ENCODE measurements at regions not wholly inside any gene's neighbourhood (a gene's known extent, or its start where the extent isn't known, plus 50 kb on each side); places are given as distances from the start of the nearest gene placed in this dataset.

DNA sequence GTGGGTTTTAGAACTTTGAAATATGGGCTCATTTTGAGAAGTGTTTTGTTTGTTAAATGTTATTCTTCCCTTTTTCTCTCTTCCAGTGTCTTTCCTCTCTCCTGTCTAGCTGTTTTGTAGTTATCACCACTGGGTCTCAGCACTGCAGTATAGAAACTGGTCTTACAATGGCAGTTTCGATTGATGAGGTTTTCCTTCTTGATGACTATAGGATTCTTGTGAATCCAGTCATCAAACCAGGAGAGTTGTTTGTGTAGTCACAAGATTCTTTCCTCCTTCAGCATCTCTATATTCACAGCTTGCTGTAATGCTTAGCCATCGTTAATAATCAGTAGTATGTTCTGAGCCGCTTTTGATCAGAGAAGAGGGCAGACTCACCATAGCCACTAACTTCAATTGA is 172.3 kb downstream of the OGFRL1 start:
- Histone ChIP-seq H3K4me3 (replicated peaks in 1 of 3; ENCODE audit: low read depth in 2 of 3, low read length in 3 of 3) (no peak overlapping the region), H3K4me2 (replicated peaks; ENCODE audit: extremely low read depth, low read length, poor library complexity, severe bottlenecking) (no peak overlapping the region), H3K27me3 (ENCODE audit: control insufficient read depth in 2 of 2, insufficient read depth in 2 of 2, low read length in 2 of 2) (no peaks in the 10 kb centered on the region), H3K27ac (ENCODE audit: low read depth in 1 of 2, low read length in 2 of 2) (no peak overlapping the region), H3K36me3 (replicated peaks in 1 of 2; ENCODE audit: control insufficient read depth in 1 of 2, insufficient read depth in 2 of 2, low read length in 2 of 2) (no peaks in the 10 kb centered on the region), H3K79me2 (ENCODE audit: insufficient read depth, low read length) (no peaks in the 10 kb centered on the region), H3K9ac (ENCODE audit: insufficient read depth, low read length, poor library complexity, severe bottlenecking) (no peak overlapping the region), H4K20me1 (ENCODE audit: insufficient read depth, low read length) (no peaks in the 10 kb centered on the region), H3K4me1 (ENCODE audit: control insufficient read depth in 1 of 2, insufficient read depth in 2 of 2, low read length in 2 of 2) (no peaks in the 10 kb centered on the region), H3K9me3 (replicated peaks in 1 of 2; ENCODE audit: control insufficient read depth in 1 of 2, insufficient read depth in 1 of 2, low read length in 2 of 2) (no peaks in the 10 kb centered on the region), H2AFZ (ENCODE audit: insufficient read depth, low read depth, low read length, poor library complexity, severe bottlenecking) (no peak overlapping the region)
- Mint-ChIP-seq H3K27ac (no peak overlapping the region), H3K36me3 (no peaks in the 10 kb centered on the region), H3K9me3 (peaks cover 0 to 8% (median 5%) of the 10 kb centered on the region in 7 donors), H3K4me3 (no peak overlapping the region), H3K27me3 (ENCODE audit: low read depth in 3 of 3) (peaks cover 0 to 3% (median 1%) of the 10 kb centered on the region in 3 donors), H3K4me1 (no peaks in the 10 kb centered on the region)
- no peak for DNase-seq
- TF ChIP-seq, protein P1, sequence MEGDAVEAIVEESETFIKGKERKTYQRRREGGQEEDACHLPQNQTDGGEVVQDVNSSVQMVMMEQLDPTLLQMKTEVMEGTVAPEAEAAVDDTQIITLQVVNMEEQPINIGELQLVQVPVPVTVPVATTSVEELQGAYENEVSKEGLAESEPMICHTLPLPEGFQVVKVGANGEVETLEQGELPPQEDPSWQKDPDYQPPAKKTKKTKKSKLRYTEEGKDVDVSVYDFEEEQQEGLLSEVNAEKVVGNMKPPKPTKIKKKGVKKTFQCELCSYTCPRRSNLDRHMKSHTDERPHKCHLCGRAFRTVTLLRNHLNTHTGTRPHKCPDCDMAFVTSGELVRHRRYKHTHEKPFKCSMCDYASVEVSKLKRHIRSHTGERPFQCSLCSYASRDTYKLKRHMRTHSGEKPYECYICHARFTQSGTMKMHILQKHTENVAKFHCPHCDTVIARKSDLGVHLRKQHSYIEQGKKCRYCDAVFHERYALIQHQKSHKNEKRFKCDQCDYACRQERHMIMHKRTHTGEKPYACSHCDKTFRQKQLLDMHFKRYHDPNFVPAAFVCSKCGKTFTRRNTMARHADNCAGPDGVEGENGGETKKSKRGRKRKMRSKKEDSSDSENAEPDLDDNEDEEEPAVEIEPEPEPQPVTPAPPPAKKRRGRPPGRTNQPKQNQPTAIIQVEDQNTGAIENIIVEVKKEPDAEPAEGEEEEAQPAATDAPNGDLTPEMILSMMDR (IDR thresholded peaks at IDR 0.05), result no peak
- no CpG with 5 or more reads among the region's 3 CpGs for WGBS (ENCODE audit: insufficient coverage)
- intact Hi-C loops (cut with micrococcal nuclease), result no loop called here

DNA sequence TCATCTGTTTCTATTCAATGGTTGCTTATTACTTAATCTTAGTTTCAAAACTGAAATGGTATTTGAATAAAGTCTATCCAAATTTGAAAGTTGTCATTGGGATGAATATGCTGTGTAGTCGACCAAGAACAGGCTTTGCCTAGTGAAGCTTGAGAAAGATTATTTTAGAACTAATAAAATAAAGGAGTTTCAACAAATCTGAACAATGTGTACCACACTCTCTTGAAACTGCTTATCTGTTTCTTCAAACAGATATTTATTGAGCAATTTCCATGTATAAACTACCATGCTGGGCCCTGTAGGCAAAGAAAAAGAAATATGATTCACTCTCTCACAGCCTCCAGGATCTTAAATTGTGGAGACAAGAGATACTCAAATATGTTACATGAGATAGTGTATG is 174.4 kb downstream of the OGFRL1 start:
- no peaks in the 10 kb centered on the region for H3K4me1 Mint-ChIP-seq
- no peaks in the 10 kb centered on the region for H3K27me3 ChIP-seq (ENCODE audit: control insufficient read depth in 2 of 2, insufficient read depth in 2 of 2, low read length in 2 of 2)
- H3K27ac ChIP-seq (ENCODE audit: low read depth in 1 of 2, low read length in 2 of 2), result no peak overlapping the region
- no CpG with 5 or more reads among the region's 1 CpG for whole genome bisulfite sequencing (ENCODE audit: insufficient coverage)
- no peak overlapping the region for H3K4me2 ChIP-seq (replicated peaks; ENCODE audit: extremely low read depth, low read length, poor library complexity, severe bottlenecking)
- H3K9ac ChIP-seq (ENCODE audit: insufficient read depth, low read length, poor library complexity, severe bottlenecking), result no peak overlapping the region
- H3K9me3 ChIP-seq (replicated peaks in 1 of 2; ENCODE audit: control insufficient read depth in 1 of 2, insufficient read depth in 1 of 2, low read length in 2 of 2), result no peaks in the 10 kb centered on the region
- no peak overlapping the region for H3K4me3 ChIP-seq (replicated peaks in 1 of 3; ENCODE audit: low read depth in 2 of 3, low read length in 3 of 3)
- H3K4me1 ChIP-seq (ENCODE audit: control insufficient read depth in 1 of 2, insufficient read depth in 2 of 2, low read length in 2 of 2), result no peaks in the 10 kb centered on the region
- H3K9me3 Mint-ChIP-seq, result peaks cover 0 to 8% (median 5%) of the 10 kb centered on the region in 7 donors
- H3K36me3 ChIP-seq (replicated peaks in 1 of 2; ENCODE audit: control insufficient read depth in 1 of 2, insufficient read depth in 2 of 2, low read length in 2 of 2), result no peaks in the 10 kb centered on the region
- H3K36me3 Mint-ChIP-seq, result no peaks in the 10 kb centered on the region
- DNase-seq, result no peak
- H2AFZ ChIP-seq (ENCODE audit: insufficient read depth, low read depth, low read length, poor library complexity, severe bottlenecking), result no peak overlapping the region
- TF ChIP-seq, protein P1 (IDR thresholded peaks at IDR 0.05), result no peak
- intact Hi-C loops (cut with micrococcal nuclease), result no loop called here
- peaks cover 0 to 3% (median 2%) of the 10 kb centered on the region in 3 donors for H3K27me3 Mint-ChIP-seq (ENCODE audit: low read depth in 3 of 3)
- no peak overlapping the region for H3K27ac Mint-ChIP-seq
- H4K20me1 ChIP-seq (ENCODE audit: insufficient read depth, low read length), result no peaks in the 10 kb centered on the region
- H3K4me3 Mint-ChIP-seq, result no peak overlapping the region
- H3K79me2 ChIP-seq (ENCODE audit: insufficient read depth, low read length), result no peaks in the 10 kb centered on the region

Measured in CD14-positive monocyte (primary cell).